Fibroblast of gingiva (primary cell): ENCODE measurements at regions not wholly inside any gene's neighbourhood (a gene's known extent, or its start where the extent isn't known, plus 50 kb on each side); places are given as distances from the start of the nearest gene placed in this dataset.
A peak's percentile ranks its signal among the peaks of the same experiment; 100 is the strongest.
"Not testable (repeated sequence)": the region's sequence is repeated elsewhere in the genome, so short reads cannot be mapped to it uniquely, and the experiment has no call there.

Source experiments
- DNase-seq: peaks from one replicate; pipeline ENCODE4 v3.0.0-alpha.2; 2011; ENCODE audit warnings: low read depth

GRCh38 chr11:71182791-71183677, 69.3 kb downstream of the SHANK2 start:
- DNase-seq = no peak

GRCh38 chr11:71181566-71181965, 70.8 kb downstream of the SHANK2 start:
- DNase-seq = no peak

GRCh38 chr11:71180694-71181470, 71.5 kb downstream of the SHANK2 start:
- no peak for DNase-seq

GRCh38 chr11:71179877-71180605, 72.3 kb downstream of the SHANK2 start:
- no peak for DNase-seq

GRCh38 chr11:71178076-71178475, 74.3 kb downstream of the SHANK2 start:
- no peak for DNase-seq

GRCh38 chr11:71176812-71177211, 75.6 kb downstream of the SHANK2 start:
- DNase-seq = no peak

GRCh38 chr11:71173709-71174108, 78.7 kb downstream of the SHANK2 start:
- DNase-seq = no peak

GRCh38 chr11:71172680-71173079, 79.7 kb downstream of the SHANK2 start:
- no peak for DNase-seq

- no peak for DNase-seq
Measured at GRCh38 chr11:71171576-71171975, 80.8 kb downstream of the SHANK2 start.

- DNase-seq = no peak
Measured at GRCh38 chr11:71170624-71171423, 81.6 kb downstream of the SHANK2 start.

GRCh38 chr11:71169313-71169712, 83.1 kb downstream of the SHANK2 start:
- no peak for DNase-seq

- DNase-seq = not testable (repeated sequence)
Measured at GRCh38 chr11:71167814-71168213, 84.6 kb downstream of the SHANK2 start.

- DNase-seq = no peak
Measured at GRCh38 chr11:71165771-71166170, 86.6 kb downstream of the SHANK2 start.

- DNase-seq = no peak
Measured at GRCh38 chr11:71164621-71165020, 87.8 kb downstream of the SHANK2 start.

GRCh38 chr11:71164186-71164585, 88.2 kb downstream of the SHANK2 start:
- DNase-seq = no peak

- DNase-seq = no peak
Measured at GRCh38 chr11:71163371-71163770, 89.0 kb downstream of the SHANK2 start.

- DNase-seq = peak; percentile 9
Measured at GRCh38 chr11:71158936-71159335, 93.4 kb downstream of the SHANK2 start.

GRCh38 chr11:71157676-71158075, 94.7 kb downstream of the SHANK2 start:
- DNase-seq = not testable (repeated sequence)

GRCh38 chr11:71156301-71156700, 96.1 kb downstream of the SHANK2 start:
- no peak for DNase-seq

GRCh38 chr11:71155846-71156245, 96.5 kb downstream of the SHANK2 start:
- DNase-seq = no peak

GRCh38 chr11:71154261-71154805, 98.0 kb downstream of the SHANK2 start:
- DNase-seq = no peak
